KBM-7 (cell line): ENCODE measurements at regions not wholly inside any gene's neighbourhood (a gene's known extent, or its start where the extent isn't known, plus 50 kb on each side); places are given as distances from the start of the nearest gene placed in this dataset.
A peak's percentile ranks its signal among the peaks of the same experiment; 100 is the strongest.
"Not testable (repeated sequence)": the region's sequence is repeated elsewhere in the genome, so short reads cannot be mapped to it uniquely, and the experiment has no call there.

ENCODE experiments used
- DNase-seq: peaks from one replicate; pipeline ENCODE4 v3.0.0-alpha.2; 2015
- in situ Hi-C: fragments of 300-500 bp; cut with MboI; formaldehyde crosslinking; loops from 2 replicates; pipeline ENCODE4 v1.14.3; 2020; ENCODE audit warnings: low sequenced_read_pairs, low pct_unique_long_range_greater_than_20kb, mixed read lengths

DNA sequence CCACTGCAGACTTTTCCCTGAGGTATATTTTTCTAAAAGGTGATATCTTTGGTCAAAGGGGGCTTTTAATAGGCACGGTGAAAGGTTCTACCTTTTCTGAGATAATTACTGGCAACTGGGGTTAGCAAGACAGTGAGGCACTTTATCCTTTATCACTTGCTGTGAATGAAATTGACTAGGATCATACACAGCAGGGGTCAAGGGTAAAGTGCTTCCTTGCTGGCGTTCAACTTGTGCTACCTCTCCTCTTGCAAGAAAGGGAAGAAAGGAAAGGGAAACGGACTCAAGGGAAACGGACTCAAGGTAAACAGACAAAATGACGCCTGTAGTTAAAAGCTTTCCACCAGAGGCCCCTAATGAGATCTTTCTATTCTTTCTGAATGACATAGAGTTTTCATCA lies 78.6 kb upstream of the RAPGEF2 start:
- in situ Hi-C loops, result no loop called here
- DNase-seq, result no peak

DNA sequence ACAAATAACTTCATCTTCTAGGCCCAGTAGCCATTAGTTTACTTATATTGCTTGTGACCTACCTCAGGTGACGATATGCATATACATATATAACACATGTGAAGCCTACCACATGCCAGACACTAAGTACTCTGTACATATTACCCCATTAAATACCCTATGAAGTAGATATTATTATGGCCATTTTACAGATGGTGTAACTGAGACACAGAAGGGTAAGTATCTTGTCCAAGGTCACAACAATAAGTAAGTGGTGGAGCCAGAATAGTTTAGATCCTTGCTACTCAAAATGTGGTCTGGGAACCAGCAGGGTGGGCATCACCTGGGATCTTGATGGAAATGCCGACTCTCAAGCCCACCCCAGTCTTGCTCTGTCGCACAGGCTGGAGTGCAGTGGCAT lies 78.1 kb upstream of the RAPGEF2 start:
- no peak for DNase-seq
- in situ Hi-C loops, result no loop called here

DNA sequence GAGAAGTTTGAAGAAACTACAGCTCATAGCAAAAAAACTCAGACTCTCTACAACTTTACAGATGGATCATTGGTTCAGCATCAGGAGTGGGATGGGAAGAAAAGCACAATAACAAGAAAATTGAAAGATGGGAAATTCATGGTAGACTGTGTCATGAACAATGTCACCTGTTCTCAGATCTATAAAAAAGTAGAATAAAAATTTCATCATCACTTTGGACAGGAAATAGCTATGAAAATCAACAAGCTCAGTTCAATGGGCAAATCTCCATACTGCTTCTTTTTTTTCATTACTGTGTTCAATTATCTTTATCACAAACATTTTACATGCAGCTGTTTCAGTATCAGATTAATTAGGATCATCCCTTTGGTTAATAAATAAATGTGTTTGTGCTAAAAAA lies 76.5 kb upstream of the RAPGEF2 start:
- no peak for DNase-seq
- in situ Hi-C loops, result no loop called here

DNA sequence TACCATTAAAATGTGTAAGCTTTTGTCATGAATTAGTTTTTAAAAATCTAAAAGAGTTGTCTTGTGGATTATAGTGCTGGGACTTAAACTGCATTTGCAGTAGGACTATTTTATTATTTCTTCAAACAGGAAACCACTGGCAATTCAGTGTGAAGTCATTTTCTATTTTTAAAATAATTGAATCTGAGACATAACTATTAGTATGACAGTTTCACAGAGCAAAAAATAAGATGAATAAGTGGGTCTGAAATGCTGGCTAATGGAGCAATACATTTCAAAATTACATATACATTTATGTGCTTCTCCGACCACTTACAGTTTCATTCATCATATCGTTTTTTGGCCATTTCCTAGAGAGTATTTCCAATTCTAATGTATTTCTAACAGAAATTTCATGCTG lies 75.3 kb upstream of the RAPGEF2 start:
- no peak for DNase-seq
- in situ Hi-C loops, result no loop called here

DNA sequence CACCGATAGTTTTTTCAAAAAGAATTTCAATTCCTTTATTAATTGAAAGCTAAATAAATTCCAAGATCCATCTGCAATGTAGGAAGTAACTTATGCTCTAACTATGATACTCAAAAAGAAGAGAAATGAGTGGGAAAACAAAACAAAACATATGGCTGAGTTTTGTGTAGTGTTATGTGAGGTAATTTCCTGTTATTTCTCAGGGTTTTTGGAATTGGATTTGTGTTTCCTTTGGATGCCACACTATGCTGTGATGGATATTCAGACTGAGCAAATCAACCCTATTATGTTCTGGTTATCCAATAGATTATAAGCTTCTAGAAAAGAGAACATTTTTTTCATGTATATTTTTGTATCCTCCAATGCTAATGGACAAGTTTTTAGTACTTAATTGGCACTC lies 73.4 kb upstream of the RAPGEF2 start:
- no peak for DNase-seq
- in situ Hi-C loops, result no loop called here

DNA sequence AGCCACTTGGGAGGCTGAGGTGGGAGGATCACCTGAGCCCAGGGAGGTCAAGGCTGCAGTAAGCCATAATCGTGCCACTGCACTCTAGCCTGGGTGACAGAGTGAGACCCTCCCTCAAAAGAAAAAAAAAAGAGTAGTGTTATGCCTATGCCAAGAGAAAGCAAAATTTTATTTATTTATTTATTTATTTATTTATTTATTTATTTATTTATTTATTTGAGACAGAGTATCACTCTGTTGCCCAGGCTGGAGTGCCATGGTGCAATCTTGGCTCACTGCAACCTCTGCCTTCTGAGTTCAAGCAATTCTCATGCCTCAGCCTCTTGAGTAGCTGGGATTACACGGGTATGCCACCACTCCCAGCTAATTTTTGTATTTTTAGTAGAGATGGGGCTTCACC lies 72.6 kb upstream of the RAPGEF2 start:
- DNase-seq, in situ Hi-C loops: not testable (repeated sequence)

DNA sequence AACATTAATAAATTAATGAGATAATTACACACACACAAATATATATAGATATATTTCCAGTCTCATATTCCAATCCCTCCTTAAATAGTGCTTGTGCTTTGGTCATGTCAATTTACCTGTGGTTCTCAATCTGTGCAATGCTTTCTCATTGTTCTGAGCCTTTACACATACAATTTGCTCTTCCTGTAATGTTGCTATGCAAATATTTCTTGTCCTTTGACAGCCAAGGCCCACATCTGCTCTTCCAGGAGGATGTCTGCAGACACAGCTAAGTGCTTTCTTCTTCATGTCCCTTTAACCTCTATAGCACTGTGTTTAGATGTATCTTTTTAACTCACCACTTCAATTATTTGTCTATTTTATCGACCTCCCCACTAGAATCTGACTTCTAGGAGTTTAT lies 67.3 kb upstream of the RAPGEF2 start:
- in situ Hi-C loops, result no loop called here
- DNase-seq, result no peak

DNA sequence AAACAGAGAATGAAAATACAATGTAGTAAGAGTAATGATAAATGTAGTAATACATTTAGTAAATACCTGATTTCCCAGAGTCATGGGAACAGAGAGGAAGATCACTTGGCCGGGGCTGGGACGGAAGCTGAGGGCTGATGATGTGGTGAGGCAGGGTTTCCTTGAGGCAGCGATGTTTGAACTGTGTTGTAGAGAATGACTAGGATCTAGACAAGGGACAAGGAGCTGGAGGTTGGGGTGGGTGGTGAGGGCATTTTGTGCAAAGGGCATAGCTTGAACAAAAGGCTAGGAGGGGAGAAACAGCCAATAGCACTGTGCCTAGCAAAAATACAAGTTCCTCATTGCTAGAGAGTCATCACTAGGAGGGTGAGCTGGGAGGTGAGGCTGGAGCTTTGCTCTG lies 64.3 kb upstream of the RAPGEF2 start:
- in situ Hi-C loops, result no loop called here
- DNase-seq, result no peak

DNA sequence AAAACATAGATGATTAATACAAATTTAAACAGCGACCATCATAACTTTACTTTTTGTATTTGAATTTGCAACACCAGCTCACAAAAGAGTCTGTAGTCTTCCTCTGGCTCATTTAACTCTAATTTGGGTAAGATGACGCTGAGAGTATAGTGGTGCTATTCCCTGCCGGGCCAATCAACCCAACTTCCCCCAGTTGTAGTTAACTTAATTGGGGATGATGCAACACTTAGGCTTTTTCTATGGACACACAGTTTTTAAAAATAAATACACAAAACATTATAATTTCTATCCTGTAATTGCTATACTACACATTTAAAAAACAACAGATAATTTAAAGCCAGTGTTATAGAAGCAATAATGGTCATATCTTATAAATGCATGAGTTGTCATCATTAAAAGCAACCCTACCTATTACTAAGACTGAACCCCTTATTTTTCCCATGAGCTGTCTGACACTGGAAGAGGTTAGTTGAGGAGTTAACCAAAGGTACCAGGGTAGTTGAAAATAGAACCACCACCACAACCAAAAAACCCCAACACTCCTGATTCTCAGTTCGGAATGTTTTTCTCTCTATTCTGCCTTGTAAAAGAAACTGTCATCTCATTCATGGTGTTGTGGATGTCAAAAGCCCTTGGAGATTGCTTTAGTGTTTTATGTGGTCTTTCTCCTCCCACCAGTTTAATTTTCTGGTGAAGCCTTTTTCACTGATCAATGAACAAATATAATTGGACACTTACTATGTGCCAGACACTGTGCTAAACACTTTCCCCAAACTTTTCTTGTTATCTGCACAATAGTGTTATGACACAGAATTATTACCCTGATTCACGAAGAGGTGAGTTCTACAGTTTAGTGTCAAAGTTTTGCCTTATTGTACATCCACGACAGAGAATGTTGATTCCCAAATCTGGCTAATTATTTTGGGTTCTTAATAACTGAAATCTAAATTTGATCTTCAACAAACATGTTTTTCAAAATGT lies 61.5 kb upstream of the RAPGEF2 start:
- DNase-seq, result peak; percentile 26
- in situ Hi-C loops, result no loop called here

DNA sequence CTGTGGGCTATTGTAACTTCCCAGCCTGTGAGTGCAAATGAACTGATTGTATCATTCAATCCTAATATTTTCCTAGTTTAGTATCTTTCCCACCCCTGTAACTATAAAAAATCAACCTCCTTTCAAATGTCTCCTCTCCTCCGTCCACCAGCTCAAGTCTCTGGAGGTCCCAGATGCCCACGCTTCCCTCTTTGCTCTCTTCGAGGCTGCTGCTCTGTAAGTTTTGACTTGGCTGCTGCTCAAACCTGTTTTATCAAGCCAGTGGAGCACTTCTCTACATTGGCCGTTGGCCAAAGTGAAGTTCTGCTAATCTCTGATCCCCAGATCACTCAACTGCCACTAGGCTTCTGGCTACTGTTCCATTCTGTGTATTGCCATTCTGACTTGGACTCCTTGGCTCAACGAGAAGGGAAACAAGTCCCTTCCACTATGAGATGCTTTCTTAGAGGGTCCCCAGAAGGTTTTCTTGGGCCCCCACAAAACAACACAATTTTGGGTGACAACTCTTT lies 60.7 kb upstream of the RAPGEF2 start:
- in situ Hi-C loops, result no loop called here
- peak; percentile 85 for DNase-seq

DNA sequence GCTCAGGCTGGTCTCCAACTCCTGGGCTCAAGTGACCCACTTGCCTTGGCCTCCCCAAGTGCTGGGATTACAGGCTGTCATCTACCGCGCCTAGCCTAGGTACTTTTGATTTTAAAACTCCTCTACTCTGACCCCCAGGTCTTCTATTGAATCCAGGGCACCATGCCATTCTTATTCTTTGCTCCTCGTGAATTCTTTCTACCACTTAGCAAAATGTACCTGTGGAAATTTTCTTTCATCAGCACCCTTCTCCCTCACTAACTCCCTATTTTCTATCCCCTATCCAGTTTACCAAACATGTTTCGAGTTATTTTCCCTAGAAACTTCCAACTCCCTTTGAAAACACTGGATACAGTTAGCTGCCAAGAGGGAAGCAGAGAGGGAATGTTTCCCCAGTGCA lies 60.0 kb upstream of the RAPGEF2 start:
- DNase-seq, result no peak
- in situ Hi-C loops, result no loop called here

DNA sequence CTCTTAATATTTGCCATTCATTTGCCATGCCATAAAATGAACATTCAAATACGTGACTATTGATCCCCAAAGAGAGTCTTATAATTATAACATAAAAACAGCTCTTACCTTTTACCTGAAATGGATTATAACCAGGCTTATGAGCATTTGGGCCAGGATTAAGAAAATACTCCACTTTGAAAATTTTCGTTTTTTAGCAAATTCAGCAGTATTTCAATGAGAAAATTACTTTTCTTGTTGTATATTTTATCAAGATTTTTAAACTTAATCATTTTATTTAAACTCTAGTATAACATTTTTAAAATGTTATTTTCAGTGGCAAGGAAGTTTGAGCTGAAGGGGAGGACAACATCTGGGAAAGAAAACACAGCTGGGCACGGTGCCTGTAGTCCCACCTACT lies 59.0 kb upstream of the RAPGEF2 start:
- no peak for DNase-seq
- in situ Hi-C loops, result no loop called here

DNA sequence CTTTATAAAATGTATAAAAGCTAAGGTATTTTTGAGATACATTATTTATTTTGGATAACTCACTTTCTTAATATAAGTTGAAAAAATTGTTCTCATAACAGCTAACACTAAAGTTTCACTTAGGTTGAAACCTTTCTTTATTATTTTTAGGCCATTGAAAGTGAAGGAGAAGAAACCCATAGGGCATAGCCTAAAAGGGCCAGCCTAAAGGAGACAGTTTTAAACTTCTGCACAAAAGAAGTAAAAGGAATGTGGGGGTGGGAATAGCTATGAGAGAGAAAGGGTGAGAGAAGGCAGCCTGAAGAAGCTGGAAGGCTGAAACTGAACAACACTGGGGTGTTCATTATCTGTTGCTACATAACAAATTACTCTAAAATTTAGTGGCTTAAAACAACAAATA lies 57.6 kb upstream of the RAPGEF2 start:
- DNase-seq, result no peak
- in situ Hi-C loops, result no loop called here

DNA sequence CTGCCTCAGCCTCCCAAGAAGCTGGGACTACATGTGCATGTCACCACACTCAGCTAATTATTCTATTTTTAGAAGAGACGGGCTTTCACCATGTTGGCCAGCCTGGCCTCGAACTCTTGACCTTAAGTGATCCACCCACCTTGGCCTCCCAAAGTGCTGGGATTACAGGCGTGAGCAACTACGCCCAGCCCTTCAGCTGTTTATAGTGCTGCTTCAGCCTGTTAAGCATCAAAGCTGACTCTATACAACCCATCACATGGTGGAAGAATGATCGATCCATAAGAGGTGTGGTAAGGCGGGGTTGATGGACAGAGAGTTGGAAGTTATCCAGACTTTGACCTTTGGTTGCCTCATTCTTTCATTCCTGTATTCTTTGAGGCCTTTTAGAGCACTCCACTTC lies 56.2 kb upstream of the RAPGEF2 start:
- DNase-seq, result no peak
- in situ Hi-C loops, result no loop called here

DNA sequence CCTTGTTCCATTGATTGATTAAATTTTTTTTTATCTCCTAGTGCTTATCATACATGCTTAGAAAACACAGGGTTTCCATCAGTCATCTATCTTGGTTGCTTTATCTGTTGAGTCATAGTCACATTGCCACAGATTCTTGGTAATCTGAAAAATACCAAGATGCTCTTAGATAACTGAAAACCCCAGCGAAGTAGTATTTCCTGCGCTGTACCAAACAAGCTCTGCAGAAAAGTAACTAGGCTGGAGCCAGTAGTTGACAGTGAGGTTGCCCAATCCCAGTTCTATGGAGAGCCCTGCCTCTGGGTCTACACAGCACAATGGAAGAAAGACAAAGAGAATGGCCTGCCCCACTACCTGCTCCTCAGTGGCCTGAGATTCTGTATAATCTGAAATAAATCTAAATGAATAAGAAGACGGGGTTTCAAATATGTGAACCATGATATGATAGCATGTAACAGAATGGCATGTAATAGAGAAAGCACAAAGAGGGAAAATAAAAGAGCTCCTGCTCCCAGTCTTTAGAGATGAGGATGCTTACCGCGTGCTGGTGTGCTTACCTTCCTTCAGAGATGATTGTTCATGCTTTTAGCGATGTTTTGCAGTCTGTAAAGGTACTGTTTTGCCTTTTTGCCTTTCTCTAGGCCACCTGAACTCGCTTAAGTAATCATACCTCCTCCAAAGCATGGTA lies 55.3 kb upstream of the RAPGEF2 start:
- in situ Hi-C loops, result no loop called here

DNA sequence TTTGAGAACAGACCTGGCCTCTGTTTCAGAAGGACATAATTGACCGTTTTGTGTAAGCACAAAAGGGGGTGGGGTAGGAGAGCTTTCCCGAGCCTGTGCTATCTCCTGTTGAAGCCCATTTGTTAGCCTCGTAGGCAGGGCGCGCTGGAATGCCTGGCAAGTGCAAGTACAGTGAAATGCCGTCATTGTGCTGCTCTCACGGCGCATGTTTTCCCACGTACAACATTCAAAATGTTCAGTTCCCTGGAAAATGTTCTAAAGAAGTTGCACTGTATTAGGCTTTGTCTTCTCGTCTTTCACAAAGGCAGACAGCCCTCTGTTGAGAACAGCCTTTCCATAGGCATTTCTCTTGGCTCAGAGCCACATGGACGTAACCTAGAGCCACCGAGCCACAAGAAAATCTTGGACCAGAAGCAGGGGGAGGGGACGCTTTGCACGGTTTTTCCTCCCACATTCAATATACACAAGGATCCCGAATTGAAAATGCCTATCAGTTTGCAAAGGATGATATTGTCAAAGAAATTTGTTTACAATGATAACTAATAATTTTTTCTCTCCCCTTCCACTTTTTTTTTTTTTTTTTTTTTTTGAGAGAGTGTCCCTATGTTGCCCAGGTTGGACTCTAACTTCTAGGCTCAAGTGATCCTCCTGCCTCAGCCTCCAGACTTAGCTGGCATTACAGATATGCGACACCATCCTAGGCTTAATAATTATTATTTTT lies 54.6 kb upstream of the RAPGEF2 start:
- DNase-seq, result no peak
- in situ Hi-C loops, result no loop called here

More for the DNA sequence above, 55.3 kb upstream of the RAPGEF2 start:
- DNase-seq, result peak; percentile 39

DNA sequence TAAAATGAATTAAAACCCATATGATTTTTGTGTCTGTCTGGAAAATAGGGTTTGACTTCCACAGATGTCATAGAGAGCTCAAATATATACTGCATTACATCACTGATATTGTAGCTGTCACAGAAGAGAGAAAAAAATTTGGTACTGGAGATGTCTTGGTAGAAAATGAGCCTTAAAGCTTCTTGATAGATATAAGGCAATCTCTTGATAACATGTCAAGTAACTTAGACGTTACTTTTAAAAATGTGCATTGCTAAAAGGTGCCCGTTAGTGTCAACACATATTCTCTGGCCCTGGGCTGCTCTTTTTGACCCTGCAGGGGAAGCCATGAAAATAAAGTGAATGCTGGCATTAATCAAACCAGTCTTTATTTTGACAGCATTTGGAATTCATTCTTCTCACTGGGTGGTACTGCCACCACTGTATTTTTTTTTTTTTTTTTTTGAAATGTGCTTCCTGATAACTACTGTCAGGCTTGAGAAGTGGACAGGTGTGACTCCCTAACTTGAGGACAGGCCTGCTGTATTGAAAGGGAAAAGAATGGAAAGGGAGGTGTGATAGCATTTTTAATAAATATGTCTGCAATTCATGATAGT lies 53.0 kb upstream of the RAPGEF2 start:
- DNase-seq, result no peak
- in situ Hi-C loops, result no loop called here

DNA sequence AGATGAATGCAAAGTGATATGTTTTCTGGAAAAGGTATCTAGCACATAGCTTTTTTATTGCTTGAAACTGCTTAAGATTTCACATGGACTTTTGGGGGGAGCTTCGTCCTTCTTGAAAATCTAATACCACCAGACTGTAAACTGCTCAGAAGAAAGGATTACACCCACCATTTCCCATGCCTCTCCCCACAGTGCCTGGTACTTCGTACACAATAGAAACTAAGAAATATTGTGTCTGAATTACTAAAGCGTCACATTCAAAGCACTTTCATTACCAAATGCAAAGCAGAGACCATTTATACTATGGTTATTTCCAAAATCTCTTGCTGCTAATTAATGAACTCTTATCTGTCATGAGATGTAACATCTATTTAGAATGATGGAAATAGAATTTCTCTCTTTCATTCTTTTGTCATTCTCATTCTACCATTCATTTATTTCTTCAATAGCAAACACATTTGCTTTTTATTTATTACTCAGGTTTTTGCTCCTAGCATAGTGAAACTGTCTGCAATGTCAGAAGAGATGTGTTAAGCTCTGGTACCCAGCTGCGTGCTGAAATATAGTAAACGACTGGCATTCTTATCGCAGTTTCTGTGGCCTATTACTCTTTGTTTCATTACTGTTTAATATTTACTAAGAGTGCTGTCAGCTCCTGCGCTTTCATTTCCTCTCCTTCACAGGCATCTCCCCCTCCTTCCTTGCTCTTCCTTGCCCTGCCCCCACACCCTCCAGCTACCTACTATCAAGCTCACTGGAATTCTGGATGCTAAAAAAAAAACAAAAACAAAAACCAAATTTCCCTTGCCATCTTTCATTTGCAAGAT lies 51.4 kb upstream of the RAPGEF2 start:
- no peak for DNase-seq
- in situ Hi-C loops, result no loop called here

DNA sequence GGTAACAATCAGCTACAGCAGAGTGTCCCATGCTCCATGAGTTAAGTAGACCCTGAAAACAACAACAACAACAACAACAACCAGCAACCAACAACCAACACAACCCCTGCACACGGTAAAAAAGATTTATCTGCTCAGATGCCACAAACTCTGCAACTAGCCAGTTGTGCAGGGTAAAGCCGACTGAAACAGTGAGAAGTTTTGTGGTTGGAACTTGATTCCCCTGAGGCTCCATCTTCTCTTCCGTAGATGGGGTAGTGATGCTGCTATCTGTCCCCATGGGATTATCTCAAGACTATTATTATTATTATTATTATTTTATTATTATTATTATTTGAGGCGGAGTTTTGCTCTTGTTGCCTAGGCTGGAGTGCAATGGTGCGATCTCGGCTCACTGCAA lies 50.6 kb upstream of the RAPGEF2 start:
- no peak for DNase-seq
- in situ Hi-C loops, result no loop called here
